GM23248 (cell line): ENCODE measurements at regions not wholly inside any gene's neighbourhood (a gene's known extent, or its start where the extent isn't known, plus 50 kb on each side); places are given as distances from the start of the nearest gene placed in this dataset.

Source experiments
- DNase-seq: peaks from one replicate; pipeline ENCODE4 v3.0.0-alpha.2; 2015
- H2AFZ ChIP-seq: fragments of 200-600 bp; sonication (generic); 2 replicates; pipeline ENCODE4 v1.6.1; 2016; ENCODE audit warnings: antibody characterized with exemption
- H3F3A ChIP-seq: fragments of 200-600 bp; sonication (generic); 2 replicates; pipeline ENCODE4 v1.6.1; 2016; ENCODE audit warnings: mild to moderate bottlenecking, antibody characterized with exemption, mixed run types; ENCODE audit not compliant: insufficient read depth
- H3K27ac ChIP-seq: fragments of 200-600 bp; sonication (generic); 2 replicates; pipeline ENCODE4 v1.5.1; 2016; ENCODE audit warnings: mild to moderate bottlenecking
- H3K27me3 ChIP-seq: fragments of 200-600 bp; sonication (generic); replicated peaks from 2 replicates; pipeline ENCODE4 v1.6.1; 2016; ENCODE audit warnings: mild to moderate bottlenecking; ENCODE audit not compliant: insufficient read depth
- H3K36me3 ChIP-seq: fragments of 200-600 bp; sonication (generic); 2 replicates; pipeline ENCODE4 v1.6.1; 2016; ENCODE audit warnings: low read depth, mild to moderate bottlenecking
- H3K4me1 ChIP-seq: fragments of 200-600 bp; sonication (generic); 2 replicates; pipeline ENCODE4 v1.6.1; 2016; ENCODE audit warnings: mild to moderate bottlenecking; ENCODE audit not compliant: insufficient read depth
- H3K4me2 ChIP-seq: fragments of 200-600 bp; sonication (generic); one replicate; pipeline ENCODE4 v1.6.1; 2016; ENCODE audit warnings: mild to moderate bottlenecking; ENCODE audit not compliant: unreplicated experiment
- H3K4me3 ChIP-seq: fragments of 200-600 bp; sonication (generic); 2 replicates; pipeline ENCODE4 v1.5.1; 2016; ENCODE audit warnings: mild to moderate bottlenecking
- H3K79me2 ChIP-seq: fragments of 200-600 bp; sonication (generic); 2 replicates; pipeline ENCODE4 v1.6.1; 2016; ENCODE audit warnings: mild to moderate bottlenecking; ENCODE audit not compliant: insufficient read depth
- H3K9ac ChIP-seq: fragments of 200-600 bp; sonication (generic); 2 replicates; pipeline ENCODE4 v1.6.1; 2016; ENCODE audit warnings: mild to moderate bottlenecking
- H3K9me2 ChIP-seq: fragments of 200-600 bp; sonication (generic); 2 replicates; pipeline ENCODE4 v1.6.1; 2016; ENCODE audit warnings: mixed run types, mild to moderate bottlenecking, moderate library complexity; ENCODE audit not compliant: insufficient read depth
- H3K9me3 ChIP-seq: fragments of 200-600 bp; sonication (generic); one replicate; pipeline ENCODE4 v1.6.1; 2017; ENCODE audit warnings: low read depth
- H4K20me1 ChIP-seq: fragments of 200-600 bp; sonication (generic); 2 replicates; pipeline ENCODE4 v1.6.0; 2016; ENCODE audit not compliant: insufficient read depth
- EZH2 ChIP-seq: fragments of 200-600 bp; sonication (generic); IDR thresholded peaks from 2 replicates; pipeline ENCODE4 v1.6.1; 2018; ENCODE audit warnings: antibody characterized with exemption, mild to moderate bottlenecking; ENCODE audit not compliant: insufficient read depth, poor library complexity, severe bottlenecking
- EZH2phosphoT487 ChIP-seq: fragments of 200-600 bp; sonication (generic); IDR thresholded peaks from 2 replicates; pipeline ENCODE4 v1.6.1; 2018; ENCODE audit warnings: antibody characterized with exemption, moderate library complexity, mild to moderate bottlenecking, low read depth; ENCODE audit not compliant: insufficient read depth
- WGBS, 2 experiments: methylation state at CpG; one replicate each; pipeline ENCODE4 v1.1.6; 2015 to 2017; ENCODE audit warnings: low lambda C conversion rate in 2 of 2, low coverage in 1 of 2; ENCODE audit errors: missing lambda C conversion rate in 2 of 2; 5-methylcytosine and 5-hydroxymethylcytosine counted together
- in situ Hi-C: fragments of 300-500 bp; cut with MboI; formaldehyde crosslinking; loops from 2 replicates; pipeline ENCODE4 v1.15.0; 2020

DNA sequence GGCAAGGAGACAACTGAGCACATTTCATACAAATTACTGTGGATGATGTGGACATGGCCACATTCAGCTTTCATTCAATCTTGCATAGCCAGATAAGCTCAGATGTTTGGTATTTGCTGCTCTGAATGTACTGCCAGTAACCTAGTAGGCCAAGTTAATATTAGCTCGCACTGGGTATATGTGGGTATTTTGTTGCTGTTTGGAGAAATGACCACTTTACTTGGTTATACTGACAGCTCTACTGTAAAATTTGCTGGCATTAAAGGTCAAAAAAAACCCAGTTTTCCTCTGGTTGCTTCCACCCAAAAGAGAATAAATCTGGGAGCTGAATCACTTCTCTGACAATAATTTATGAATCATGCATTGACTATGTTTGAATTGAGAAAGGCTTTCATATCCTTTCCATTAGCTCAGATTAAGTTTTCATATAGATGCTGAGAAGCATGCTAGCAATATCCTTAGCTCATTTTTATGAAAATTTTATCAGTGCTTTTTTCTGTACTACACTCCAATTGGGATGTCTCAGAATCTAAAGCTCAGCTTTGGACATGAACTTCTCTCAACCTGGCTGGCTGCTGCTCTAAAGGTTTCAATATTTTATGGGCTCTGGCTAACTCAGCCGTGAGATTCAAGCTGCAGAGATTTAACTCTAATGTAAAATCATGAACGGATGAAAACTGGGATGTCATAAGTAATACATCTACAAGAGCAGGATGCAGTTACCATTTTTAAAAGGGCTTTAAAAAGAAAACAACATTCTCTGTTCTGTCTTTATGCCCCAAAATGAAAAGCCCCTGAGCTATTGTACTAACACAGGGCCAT lies 330.0 kb downstream of the BARHL2 start:
- no peak for TF ChIP-seq EZH2
- no peak for TF ChIP-seq EZH2phosphoT487
- 17 to 21% methylated on average over 3 of the region's 3 CpGs for WGBS, 2 experiments
- Histone ChIP-seq H4K20me1 (no peaks in the 10 kb centered on the region), H3K4me2 (peak overlapping the region; percentile 2), H3K36me3 (no peaks in the 10 kb centered on the region), H3K27me3 (0 out of 2 replicates have a peak, but pooled peaks cover 7% of the 10 kb centered on the region), H3K9me2 (no peaks in the 10 kb centered on the region), H3K9me3 (no peaks in the 10 kb centered on the region), H3K4me1 (no peaks in the 10 kb centered on the region), H3K9ac (no peak overlapping the region), H3K79me2 (no peaks in the 10 kb centered on the region), H3K27ac (no peak overlapping the region), H2AFZ (no peak overlapping the region), H3K4me3 (no peak overlapping the region), H3F3A (no peaks in the 10 kb centered on the region)
- in situ Hi-C loops = no loop called here
- DNase-seq = peak; percentile 50

DNA sequence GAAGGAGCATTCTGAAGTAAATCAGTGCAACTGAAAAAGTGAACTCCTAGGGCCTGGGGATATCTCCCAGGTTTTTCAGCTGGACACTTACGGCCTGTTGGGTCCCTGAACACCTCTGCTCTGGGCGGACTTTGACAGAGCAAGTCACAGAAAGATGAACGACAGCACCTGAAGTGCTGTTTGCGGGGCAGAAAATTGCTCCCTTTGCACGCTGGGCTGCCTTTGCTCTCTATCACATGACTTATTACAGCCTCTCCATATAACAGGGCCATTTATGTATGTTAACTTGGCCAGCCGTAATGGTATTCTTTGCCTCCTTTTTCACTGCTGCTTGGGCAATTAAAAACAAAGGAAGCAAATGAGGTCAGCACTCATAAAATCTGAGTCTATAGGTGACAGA lies 332.9 kb downstream of the BARHL2 start:
- no peak for TF ChIP-seq EZH2
- TF ChIP-seq EZH2phosphoT487 = no peak
- in situ Hi-C loops = no loop called here
- Histone ChIP-seq H4K20me1 (no peaks in the 10 kb centered on the region), H3K27me3 (0 out of 2 replicates have a peak, but pooled peaks cover 9% of the 10 kb centered on the region), H3K9me3 (no peaks in the 10 kb centered on the region), H2AFZ (no peak overlapping the region), H3K9ac (no peak overlapping the region), H3K9me2 (no peaks in the 10 kb centered on the region), H3K36me3 (no peaks in the 10 kb centered on the region), H3K4me2 (no peak overlapping the region), H3K27ac (no peak overlapping the region), H3F3A (no peaks in the 10 kb centered on the region), H3K4me3 (no peak overlapping the region), H3K79me2 (no peaks in the 10 kb centered on the region), H3K4me1 (no peaks in the 10 kb centered on the region)
- WGBS, 2 experiments = 11 to 21% methylated on average over 6 of the region's 6 CpGs
- no peak for DNase-seq

DNA sequence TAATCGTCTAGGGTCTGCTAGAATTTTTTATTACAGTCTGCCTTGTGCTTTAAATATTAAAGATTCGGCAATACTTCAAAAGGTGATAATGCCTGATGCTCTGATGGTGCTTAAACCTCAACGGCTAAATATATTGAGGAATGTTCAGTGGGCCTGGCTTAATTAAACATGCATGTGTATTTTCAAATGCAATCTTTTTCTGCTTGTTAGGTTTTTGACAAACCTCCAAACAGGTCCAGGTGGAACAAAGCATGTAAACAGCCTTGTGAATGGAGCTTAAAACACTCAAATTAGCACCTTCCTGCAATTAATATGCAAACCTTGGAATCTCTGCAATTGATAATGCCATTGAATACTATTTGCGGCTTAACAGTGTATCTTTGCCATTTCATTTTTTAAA lies 334.9 kb downstream of the BARHL2 start:
- H3K27me3 ChIP-seq = 0 out of 2 replicates have a peak, but pooled peaks cover 9% of the 10 kb centered on the region
- no peak for DNase-seq

GRCh38 chr1:90381598-90381997 lies 335.5 kb downstream of the BARHL2 start:
- Histone ChIP-seq H4K20me1 (no peaks in the 10 kb centered on the region), H3K9ac (no peak overlapping the region), H3K9me3 (no peaks in the 10 kb centered on the region), H2AFZ (no peak overlapping the region), H3K4me3 (no peak overlapping the region), H3K4me2 (no peak overlapping the region), H3F3A (no peaks in the 10 kb centered on the region), H3K27ac (no peak overlapping the region), H3K36me3 (no peaks in the 10 kb centered on the region), H3K27me3 (0 out of 2 replicates have a peak, but pooled peaks cover 9% of the 10 kb centered on the region), H3K4me1 (no peaks in the 10 kb centered on the region), H3K9me2 (no peaks in the 10 kb centered on the region), H3K79me2 (no peaks in the 10 kb centered on the region)
- in situ Hi-C loops = no loop called here
- DNase-seq = no peak
- TF ChIP-seq EZH2phosphoT487 = no peak
- no peak for TF ChIP-seq EZH2
- 45 to 49% methylated on average over 4 of the region's 4 CpGs for WGBS, 2 experiments

More for the DNA sequence above, 334.9 kb downstream of the BARHL2 start:
- no peaks in the 10 kb centered on the region for H3F3A ChIP-seq
- in situ Hi-C loops = no loop called here
- no peak overlapping the region for H3K27ac ChIP-seq
- no peaks in the 10 kb centered on the region for H3K36me3 ChIP-seq
- no peaks in the 10 kb centered on the region for H3K4me1 ChIP-seq
- TF ChIP-seq EZH2phosphoT487 = no peak
- no peak for TF ChIP-seq EZH2
- H4K20me1 ChIP-seq = no peaks in the 10 kb centered on the region
- H3K9ac ChIP-seq = no peak overlapping the region
- no peaks in the 10 kb centered on the region for H3K9me3 ChIP-seq
- 20 to 24% methylated on average over 4 of the region's 4 CpGs for WGBS, 2 experiments
- no peak overlapping the region for H3K4me2 ChIP-seq
- no peaks in the 10 kb centered on the region for H3K9me2 ChIP-seq
- no peaks in the 10 kb centered on the region for H3K79me2 ChIP-seq
- no peak overlapping the region for H3K4me3 ChIP-seq
- H2AFZ ChIP-seq = no peak overlapping the region
